ENCODE measurements at regions not wholly inside any gene's neighbourhood (a gene's known extent, or its start where the extent isn't known, plus 50 kb on each side); places are given as distances from the start of the nearest gene placed in this dataset.

- no peak for DNase-seq
These were observed 289.7 kb downstream of the RPLP1 start for GRCh38 chr15:69742361-69742760.

GRCh38 chr15:69743091-69743490, 290.5 kb downstream of the RPLP1 start:
- DNase-seq, result no peak

GRCh38 chr15:69744391-69745162, 292.0 kb downstream of the RPLP1 start:
- no peak for DNase-seq

- DNase-seq, result no peak
These were observed 294.6 kb downstream of the RPLP1 start for GRCh38 chr15:69747193-69747592.

GRCh38 chr15:69748131-69748530, 295.5 kb downstream of the RPLP1 start:
- DNase-seq, result no peak

- no peak for DNase-seq
These were observed 296.1 kb downstream of the RPLP1 start for GRCh38 chr15:69748576-69749185.

GRCh38 chr15:69749274-69749673, 296.7 kb downstream of the RPLP1 start:
- DNase-seq, result no peak

GRCh38 chr15:69749797-69750196, 297.2 kb downstream of the RPLP1 start:
- no peak for DNase-seq

GRCh38 chr15:69750253-69750652, 297.6 kb downstream of the RPLP1 start:
- DNase-seq, result no peak

- no peak for DNase-seq
These were observed 298.5 kb downstream of the RPLP1 start for GRCh38 chr15:69751147-69751546.

- DNase-seq, result peak; percentile 48
These were observed 298.9 kb downstream of the RPLP1 start for GRCh38 chr15:69751566-69751965.

- DNase-seq, result no peak
These were observed 301.2 kb downstream of the RPLP1 start for GRCh38 chr15:69753867-69754266.

GRCh38 chr15:69754313-69754712, 301.7 kb downstream of the RPLP1 start:
- no peak for DNase-seq

GRCh38 chr15:69755551-69756310, 303.1 kb downstream of the RPLP1 start:
- no peak for DNase-seq

- DNase-seq, result no peak
These were observed 303.8 kb downstream of the RPLP1 start for GRCh38 chr15:69756440-69756839.

GRCh38 chr15:69757186-69757585, 304.6 kb downstream of the RPLP1 start:
- DNase-seq, result no peak

- no peak for DNase-seq
These were observed 305.7 kb downstream of the RPLP1 start for GRCh38 chr15:69758291-69758771.

- DNase-seq, result no peak
These were observed 306.5 kb downstream of the RPLP1 start for GRCh38 chr15:69758810-69759790.

GRCh38 chr15:69760258-69760845, 307.7 kb downstream of the RPLP1 start:
- no peak for DNase-seq

- DNase-seq, result no peak
These were observed 308.4 kb downstream of the RPLP1 start for GRCh38 chr15:69760890-69761568.
